ENCODE measurements at regions not wholly inside any gene's neighbourhood (a gene's known extent, or its start where the extent isn't known, plus 50 kb on each side); places are given as distances from the start of the nearest gene placed in this dataset.
A peak's percentile ranks its signal among the peaks of the same experiment; 100 is the strongest.
"Not testable (repeated sequence)": the region's sequence is repeated elsewhere in the genome, so short reads cannot be mapped to it uniquely, and the experiment has no call there.

DNA sequence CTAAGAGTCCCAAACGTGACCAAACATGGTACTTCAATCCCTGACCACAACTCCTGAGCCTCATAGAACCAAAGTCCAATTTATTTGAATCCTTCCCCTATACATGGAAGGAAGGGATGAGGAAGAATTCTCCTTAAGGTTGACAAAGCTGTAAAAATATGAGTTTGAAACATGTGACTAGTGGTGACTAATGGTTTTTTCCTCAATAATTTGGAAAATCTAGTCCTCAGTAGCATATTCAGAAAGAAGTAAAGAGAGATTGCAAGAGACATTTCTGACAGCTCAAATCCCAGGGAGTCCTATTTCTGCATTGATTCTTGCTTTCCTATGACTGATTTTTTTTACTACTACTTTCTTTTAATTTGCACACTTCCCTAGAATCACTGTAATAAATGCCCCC lies 443.7 kb downstream of the FRK start:
- DNase-seq = no peak

DNA sequence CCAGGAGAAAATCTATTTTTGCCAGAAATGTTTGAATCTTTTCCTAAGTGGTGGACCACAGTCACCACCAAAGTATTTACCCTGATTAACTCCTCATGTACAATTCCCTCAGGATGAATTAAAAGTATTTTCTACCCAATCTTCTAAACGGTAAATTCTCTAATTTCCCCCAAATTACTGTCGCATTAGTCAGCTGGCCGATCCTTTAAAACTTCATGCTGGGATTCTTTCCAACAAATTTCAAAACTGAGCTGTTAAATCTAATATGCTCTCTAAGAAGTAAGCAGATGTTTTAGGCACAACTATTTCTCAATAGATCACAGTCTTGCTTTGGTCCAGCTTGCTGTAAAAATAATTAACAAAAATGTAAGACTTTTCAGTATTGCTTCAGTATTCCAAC lies 447.2 kb downstream of the FRK start:
- DNase-seq = no peak

DNA sequence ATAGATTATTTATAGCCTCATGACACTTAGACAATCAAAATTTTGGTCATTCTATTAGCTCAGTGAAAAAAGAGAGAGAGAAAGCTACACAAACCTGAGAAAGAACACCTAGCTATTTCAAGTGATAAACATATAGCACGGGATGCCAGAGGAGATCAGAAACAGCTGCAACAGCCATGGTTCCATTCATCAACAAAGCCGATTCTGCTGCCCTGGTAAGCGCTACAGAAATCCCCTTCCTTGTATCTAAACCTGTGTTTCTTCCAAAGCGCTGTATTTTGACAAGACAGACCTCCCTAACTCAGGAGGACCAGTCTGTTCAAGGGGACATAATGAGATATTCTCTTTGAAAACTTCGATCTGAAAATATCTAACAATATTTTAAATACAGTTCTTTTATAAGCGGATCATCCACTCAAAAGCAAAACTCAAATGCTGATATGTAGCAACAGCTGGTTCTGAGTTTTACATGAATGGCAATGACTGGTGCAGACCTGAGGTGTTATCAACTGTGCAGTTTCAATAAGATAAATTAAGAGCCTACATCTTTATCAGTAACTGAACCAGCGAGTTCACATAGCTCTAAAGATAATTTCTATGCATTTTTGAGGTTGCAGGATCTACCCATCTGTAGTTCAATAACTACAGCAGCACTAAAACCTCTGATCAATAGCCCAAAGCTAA lies 447.8 kb downstream of the FRK start:
- DNase-seq = no peak

DNA sequence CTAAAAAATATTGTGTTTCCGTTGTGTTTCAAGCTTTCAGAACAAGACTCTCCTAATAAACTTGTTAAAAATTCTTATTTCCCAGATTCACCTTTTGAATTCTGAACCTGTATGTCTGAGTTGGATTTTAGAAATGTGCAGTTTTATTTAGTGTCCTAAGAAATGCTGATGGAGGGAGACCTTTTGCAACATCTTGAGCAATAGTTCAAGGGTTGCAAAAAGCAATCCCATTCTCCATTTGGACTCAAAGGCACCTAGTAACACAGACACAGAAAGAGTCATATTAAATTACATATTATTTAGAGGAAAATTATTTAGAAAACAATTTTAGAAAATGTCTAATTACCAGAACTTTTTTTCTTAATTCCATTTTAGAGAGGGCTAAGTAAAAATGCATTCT lies 448.5 kb downstream of the FRK start:
- no peak for DNase-seq

DNA sequence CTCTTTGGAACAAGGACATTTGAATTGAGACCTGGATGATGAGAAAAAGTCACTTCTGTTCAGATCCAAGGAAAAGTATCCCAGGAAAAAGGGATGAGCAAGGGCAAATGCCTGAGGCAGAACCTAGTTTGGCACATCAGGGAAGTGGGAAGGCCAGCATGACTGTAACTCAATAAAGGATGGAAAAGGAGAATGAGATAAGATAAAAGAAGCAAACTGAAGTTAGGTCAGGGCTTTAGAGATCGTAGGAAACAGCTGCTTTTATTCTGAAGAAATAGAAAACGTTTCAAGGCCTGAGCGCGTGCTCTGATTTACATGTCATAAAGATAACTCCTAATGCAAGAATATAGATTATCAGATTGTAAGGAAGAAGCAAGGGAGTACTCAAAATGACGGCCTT lies 450.0 kb downstream of the FRK start:
- no peak for DNase-seq

DNA sequence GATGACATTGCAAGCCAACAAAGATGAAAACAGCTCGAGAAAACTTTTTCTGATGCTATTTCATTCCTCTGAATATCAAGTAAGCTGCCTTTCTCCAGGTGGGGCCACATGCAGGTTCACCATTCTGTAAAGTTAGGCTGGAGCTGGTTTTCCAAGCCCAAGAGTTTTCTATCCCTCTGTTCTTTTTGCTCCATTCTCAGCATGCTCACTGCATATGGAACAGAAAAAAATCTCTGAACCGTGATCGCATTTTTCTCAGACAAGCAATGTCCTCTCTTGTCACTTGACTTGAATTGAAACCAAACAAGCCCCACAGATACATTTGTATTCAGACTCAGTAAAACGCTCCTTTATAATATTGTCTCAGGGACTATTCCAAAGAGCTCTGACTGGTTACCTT lies 451.6 kb downstream of the FRK start:
- no peak for DNase-seq

DNA sequence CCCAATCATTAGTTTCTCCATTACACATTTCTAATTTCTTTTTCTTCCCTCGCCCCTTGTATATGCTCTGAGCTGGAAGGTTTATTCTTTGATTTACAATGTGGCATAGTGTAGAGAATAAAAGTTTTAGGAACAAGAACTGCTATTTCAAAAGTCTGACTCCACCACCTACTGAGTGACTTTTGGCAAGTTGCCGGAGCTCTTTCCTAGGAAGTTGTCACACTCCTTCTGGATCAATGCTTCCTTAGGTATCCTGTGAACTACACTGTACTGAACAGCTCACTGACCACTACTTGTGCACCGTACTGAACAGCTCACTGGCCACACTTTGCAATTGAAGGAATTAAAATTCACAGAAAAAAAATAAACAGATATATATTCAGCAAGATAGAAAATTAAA lies 458.2 kb downstream of the FRK start:
- no peak for DNase-seq

DNA sequence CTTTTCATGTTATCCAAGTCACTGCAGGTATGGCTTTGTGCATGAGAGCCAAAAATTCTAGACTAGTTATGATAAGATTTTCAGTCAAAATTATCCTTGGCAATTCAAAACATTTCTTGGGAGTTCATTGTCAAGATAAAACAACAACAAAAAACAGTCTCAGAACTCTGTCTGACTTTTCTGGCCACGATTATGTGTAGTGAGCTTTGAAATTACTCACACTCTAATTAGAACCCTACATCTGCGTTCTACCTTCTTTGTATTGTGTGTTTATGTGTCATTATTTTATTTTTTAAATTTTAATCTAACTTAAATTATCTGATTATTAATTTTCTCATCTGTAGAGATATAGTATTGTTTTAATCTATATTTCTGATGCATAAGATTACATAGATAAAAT lies 459.2 kb downstream of the FRK start:
- no peak for DNase-seq

DNA sequence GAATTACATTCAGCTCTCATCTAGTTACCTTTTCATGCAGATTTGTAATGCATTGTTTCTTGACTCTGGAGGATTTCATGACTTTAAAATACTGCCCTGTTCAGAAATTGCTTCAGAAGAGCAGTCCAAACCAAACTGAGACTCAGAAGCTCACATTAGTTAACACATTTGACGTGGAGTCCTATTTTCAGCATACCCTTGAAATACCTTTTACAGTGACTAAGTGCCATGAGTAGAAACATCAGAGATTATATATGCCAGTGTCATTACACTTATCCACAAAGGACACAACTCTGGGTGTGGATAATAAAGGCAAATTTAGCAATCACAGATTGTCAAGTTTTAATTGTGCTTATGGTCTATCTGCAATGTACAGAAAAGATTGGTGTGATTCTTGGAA lies 459.6 kb downstream of the FRK start:
- no peak for DNase-seq

DNA sequence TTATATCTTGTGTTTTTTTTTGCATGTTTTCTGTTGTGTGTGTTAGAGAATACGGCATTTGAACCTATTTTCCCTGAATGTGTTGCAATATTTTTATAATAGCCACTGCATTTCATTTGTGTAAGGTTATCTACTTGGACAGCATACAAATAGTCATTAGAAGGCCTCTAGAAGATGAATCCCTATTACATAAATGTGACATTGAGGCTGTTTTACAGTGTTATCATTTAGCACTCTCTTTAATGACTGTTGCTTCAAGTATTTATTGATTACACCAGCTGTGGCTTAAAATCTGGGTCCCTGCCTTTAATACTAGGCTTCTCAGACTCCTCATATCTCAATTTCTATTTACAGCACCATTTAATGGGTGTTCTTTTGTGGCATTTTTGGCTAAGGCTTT lies 465.8 kb downstream of the FRK start:
- DNase-seq = no peak

DNA sequence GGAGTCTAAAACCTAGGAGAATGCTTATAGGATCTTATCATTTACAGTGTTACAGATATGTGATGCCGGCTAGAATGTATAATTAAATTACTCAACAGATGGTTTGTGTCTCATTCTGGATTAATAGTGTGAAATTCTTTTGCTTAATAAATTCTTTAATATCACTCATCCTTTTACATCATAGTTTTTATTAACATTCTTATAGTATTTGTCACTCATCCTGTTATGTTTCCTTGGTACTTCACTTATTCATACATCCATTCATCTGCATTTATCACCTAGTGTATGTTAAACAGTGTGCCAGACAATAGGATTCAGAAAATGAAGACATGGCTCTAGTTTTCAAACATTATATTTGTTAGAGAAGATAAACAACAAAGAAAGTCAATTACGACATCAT lies 468.7 kb downstream of the FRK start:
- no peak for DNase-seq

DNA sequence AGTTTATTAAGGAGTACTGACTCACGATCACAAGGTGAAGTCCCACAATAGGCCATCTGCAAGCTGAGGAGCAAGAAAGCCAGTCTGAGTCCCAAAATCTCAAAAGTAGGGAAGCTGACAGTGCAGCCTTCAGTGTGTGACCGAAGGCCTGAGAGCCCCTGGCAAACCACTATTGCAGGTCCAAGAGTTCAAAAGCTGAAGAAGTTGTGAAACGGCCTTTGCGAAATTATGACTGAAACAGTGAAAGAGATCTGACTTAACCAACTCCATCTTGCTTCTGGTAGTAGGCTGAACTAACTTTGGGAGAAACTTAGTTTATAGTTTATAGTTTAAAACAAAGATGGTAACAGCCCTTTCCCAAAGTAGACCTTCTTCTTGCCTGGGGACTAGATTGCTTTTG lies 471.6 kb downstream of the FRK start:
- not testable (repeated sequence) for DNase-seq

DNA sequence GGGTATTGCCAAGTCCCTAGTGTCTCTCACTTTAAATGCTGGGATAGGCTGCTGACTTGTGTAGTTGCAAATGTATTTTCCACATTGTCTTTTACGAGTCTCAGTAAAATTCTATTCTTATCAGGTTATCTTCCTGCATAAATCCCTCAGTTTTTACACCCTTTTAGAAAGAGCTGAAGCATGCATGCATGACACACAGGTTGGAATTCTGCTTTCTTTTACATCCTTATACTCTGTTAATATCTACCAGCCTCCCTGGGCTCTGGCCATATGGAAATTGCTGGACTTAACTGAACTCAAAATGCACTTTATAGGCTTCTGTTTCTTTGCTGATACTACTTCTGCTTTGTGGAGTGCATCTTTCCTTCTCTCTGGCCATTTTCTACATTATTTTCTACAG lies 477.4 kb downstream of the FRK start:
- DNase-seq = no peak

DNA sequence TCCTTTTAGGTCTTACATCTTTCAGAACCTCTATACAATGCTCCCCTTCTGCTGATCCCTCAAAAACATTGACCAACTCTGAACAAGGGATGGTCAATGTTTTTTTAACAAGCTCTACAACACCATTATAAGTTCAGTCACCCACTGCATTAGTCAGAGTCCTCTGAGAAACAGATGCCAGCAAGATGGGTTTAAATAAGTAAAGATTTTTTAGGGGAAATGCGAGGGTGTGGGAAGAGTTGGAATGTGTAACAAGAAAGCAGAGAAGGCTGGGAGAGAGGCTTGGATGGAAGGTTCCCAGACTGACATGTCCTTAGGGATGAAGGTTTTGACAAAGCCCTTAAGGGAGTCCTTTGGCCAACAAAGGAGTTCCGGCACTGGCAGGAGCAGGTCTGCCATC lies 478.3 kb downstream of the FRK start:
- DNase-seq = no peak

DNA sequence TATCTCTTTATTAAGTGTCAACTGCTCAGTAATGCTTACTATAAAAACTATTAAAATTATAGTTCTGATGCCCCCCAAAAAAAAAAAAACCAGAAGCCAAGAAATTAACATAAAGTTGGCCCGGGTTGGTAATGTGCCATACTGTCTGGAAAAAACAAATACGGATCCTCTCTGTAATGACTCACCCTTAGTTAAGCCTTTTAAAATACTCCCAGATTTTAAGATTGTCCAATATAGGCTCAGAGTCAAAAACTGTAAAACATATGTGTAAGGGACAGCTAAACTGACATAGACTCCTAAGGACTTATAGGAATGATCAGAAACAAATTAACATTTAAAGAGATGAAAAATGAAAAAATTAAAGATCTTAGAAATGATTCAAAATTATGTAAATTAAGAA lies 481.1 kb downstream of the FRK start:
- not testable (repeated sequence) for DNase-seq

DNA sequence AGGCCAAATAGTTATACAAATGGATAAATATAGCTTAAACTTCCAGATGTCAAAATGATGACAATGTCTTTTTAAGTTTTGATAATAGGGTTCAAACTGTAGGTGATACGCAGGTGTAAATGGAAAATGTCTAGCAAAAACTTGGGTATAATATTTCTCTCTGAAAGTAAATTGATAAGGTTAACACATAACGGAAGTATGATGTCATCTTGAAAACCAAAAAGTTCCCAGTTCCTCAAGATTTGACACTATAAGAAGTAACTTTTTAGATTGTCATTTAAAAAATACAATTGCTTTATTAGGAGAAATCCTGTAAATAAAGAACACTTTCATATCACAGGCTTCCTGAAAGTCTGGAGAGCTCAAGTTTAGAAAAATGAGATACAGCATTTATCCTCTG lies 483.4 kb downstream of the FRK start:
- DNase-seq = no peak

DNA sequence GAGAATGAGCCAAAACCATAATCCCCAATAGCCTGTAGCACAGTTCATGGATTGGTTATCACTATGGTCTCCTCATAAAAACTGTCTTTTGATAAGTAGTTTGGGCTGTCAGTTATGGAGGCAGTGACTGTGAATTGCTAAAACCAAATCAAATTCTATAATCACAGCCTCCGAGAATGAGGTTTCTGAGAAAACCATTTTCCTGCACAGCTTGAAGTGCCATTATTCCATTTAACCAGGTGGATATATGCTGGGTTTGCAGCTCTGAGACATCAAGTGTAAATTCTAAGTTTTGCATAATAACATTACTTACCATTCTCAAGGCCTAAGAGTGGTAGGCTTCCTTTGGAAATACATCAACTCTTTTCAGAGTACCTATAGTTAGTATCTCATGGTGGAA lies 485.4 kb downstream of the FRK start:
- DNase-seq = no peak

DNA sequence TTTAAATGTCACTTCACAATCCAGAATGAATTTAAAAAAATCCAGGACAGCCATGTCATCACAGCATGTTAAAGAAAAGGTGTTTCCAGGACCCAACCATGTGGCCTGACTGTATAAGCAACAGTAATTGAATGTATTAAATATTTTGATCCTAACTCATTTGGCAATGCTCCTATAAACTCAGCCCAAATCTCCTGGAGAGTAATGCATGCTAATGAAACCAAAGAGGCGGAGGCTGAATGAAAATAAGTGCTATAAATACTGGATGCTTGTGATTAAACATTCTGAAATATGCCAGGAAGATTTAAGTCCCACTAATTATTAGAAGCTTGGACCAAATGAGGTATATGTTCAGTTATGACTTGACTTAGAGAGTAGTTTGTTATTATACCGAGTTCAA lies 486.8 kb downstream of the FRK start:
- DNase-seq = no peak

DNA sequence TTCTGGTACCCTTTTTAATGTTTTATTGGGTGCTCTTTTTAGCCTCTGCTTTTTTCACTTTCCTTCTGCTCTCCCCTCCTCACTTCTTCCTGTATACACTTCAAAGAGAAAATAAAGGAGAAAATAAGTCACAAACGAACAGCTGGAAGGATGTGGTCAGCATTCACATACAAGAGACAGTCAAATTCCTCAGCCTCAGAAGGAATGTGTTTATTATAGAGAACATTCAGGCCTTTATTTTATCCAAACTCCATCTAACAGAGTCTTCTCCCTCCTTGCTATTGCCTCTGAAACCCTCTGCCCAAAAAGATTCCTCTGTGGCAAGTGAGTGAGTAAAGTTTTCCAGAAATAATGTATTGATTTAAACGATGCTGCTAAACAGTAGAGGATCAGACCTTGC lies 490.4 kb downstream of the FRK start:
- DNase-seq = no peak

DNA sequence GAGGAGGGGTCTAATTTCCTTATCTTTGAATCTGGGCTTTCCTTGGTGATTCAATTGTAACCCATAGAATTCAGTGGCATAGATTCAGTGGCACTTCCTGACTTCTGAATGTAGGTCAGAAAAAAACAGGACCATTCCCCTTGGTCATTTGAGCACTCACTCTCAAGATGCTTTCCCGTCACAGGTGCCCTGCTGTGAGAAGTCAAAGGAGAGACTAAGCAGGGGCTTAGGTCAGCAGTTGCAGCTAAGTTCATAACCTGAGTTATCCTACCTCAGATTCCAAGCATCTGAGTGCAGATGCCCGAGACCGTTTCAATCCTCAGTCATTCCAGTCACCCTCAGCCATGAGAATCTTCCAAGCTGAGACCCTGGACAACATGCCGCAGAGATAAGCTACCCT lies 506.6 kb downstream of the FRK start:
- DNase-seq = no peak

DNA sequence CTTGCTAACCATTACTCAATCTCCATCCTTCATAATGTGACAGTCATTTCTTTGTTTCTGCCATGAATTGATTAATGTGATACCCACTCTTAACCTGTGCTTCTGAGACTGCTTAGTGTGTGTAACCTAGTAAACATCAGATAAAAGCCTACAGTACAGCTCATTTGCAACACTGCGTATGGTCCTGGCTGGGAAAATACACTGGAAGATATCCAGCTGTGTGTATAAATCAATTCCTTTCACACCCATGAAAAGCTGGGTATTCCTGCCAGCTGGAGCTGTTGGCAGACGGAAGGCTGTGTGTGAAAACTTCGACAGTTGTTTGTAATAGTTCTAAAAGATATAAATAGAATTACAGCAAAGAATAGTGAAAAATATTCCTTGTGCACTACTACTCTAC lies 509.2 kb downstream of the FRK start:
- DNase-seq = peak; percentile 38

DNA sequence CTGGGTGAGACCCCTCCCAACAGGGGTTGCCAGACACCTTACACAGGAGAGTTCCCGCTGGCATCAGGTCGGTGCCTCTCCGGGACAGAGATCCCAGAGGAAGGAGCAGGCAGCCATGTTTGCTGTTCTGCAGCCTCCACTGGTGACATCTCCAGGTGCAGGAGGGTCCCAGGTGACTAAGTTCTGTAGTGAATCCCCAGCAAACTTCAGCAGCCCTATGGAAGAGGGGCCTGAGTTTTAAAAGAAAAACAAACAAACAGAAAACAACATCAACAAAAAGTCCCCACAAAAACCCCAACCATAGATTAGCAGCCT lies 515.1 kb downstream of the FRK start:
- no peak for DNase-seq

DNA sequence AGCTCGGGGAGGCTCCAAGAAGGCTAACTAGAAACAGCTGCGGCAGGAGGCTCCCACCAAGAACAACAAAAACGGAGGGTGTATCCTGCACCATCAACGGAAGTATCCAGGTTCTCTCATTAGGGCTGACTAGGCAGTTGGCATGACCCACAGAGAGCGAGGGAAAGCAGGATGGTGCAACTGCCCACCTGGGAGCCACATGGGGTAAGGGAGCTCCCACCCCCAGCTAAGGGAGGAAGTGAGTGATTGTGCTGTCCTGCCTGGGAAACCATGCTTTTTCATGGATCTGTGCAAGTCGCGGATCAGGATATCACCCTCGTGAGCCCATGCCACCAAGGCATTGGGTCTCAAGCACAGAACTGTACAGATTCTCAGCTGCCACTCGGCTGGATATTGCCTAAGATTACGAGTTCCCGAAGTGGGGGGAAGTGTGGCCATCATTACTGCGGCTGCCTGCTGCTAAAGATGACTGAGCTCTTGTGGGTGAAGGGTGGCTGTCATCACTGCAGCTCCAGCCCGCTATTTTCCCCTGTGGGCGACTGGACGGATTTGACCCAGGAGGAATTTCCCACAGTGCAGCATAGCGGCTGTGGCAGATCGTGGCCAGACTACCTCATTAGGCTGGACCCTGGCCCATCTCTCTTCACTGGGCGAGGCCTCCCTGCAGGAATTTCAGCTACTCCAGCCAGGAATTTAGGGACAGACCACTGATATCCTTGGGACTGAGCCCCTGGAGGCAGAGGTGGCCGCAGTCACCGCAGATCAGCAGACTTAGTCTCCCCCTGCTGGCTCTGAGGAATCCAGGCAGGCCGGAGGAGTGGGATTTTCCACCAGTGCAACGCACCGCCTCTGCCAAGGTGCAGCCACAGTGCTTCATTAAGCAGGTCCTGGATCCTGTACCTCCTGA lies 515.7 kb downstream of the FRK start:
- DNase-seq = peak; percentile 26

DNA sequence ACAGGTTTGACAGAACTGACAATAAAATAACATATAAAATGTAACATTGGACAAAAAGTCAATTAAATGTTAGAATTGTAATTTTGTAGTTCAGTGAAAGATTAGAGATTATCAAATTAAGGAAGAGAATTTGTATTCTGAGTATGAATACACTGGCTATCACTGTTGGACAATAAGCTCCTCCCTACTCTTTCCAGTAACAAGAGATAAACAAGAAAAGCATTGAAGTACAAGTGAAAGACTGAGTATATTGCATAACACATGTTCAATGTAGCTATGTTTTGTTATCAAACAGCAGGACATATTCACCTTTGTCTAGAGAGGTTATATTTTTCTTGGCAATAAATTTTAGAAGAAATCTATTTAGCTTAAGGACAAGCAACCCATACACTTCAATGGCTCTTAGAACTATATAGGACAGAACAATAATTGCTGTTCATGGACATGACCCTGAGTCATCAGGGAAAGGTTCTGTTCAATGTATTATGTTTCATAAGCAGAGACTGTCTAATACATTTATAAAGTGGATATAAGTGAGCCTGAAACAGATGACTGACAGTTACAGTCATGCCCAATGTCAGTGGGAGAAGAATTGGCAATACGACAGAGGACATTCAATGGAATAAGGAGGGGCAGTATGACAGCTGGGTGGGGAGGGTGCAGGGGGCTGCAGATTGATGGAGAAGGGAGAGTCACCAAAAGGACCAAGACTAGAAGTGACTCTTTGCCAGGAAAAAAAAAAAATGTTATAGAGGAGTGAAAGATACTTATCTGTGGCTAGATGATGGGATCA lies 520.4 kb downstream of the FRK start:
- DNase-seq = no peak
